ENCODE measurements at regions not wholly inside any gene's neighbourhood (a gene's known extent, or its start where the extent isn't known, plus 50 kb on each side); places are given as distances from the start of the nearest gene placed in this dataset.

GRCh38 chr5:130652176-130652575 is 512.9 kb downstream of the HINT1 start:
- Histone ChIP-seq H3K4me1 (ENCODE audit: insufficient read depth) (no peaks in the 10 kb centered on the region), H3K4me2 (no peak overlapping the region), H3K36me3 (ENCODE audit: insufficient read depth) (no peaks in the 10 kb centered on the region), H3K9me2 (ENCODE audit: insufficient read depth) (no peaks in the 10 kb centered on the region), H2AFZ (no peak overlapping the region), H3K27me3 (ENCODE audit: insufficient read depth) (no peaks in the 10 kb centered on the region), H3K79me2 (replicated peaks; ENCODE audit: insufficient read depth) (no peaks in the 10 kb centered on the region), H3F3A (replicated peaks; ENCODE audit: low read depth) (no peaks in the 10 kb centered on the region), H3K27ac (ENCODE audit: low read depth) (no peak overlapping the region), H3K4me3 (no peak overlapping the region), H4K20me1 (replicated peaks; ENCODE audit: insufficient read depth) (no peaks in the 10 kb centered on the region)
- H3K4me3 Mint-ChIP-seq: no peak overlapping the region
- DNase-seq (ENCODE audit: low spot score) (no peak), ATAC-seq (no peak)
- H3K9me3 Mint-ChIP-seq: no peaks in the 10 kb centered on the region
- H3K4me1 Mint-ChIP-seq: peaks cover 6% of the 10 kb centered on the region
- H3K27ac Mint-ChIP-seq: no peak overlapping the region
- no peaks in the 10 kb centered on the region for H3K36me3 Mint-ChIP-seq (ENCODE audit: low read depth)
- no peak for TF ChIP-seq JUNB (IDR thresholded peaks at IDR 0.05; ENCODE audit: unreplicated experiment)
- TF ChIP-seq EZH2phosphoT487 (IDR thresholded peaks at IDR 0.05; ENCODE audit: unreplicated experiment): no peak
- no peak for TF ChIP-seq CREB1 (CRISPR knock-in tag; IDR thresholded peaks at IDR 0.05; ENCODE audit: low read depth)
- no peak for TF ChIP-seq ZNF114 (CRISPR knock-in tag; IDR thresholded peaks at IDR 0.05)
- no peak for TF ChIP-seq ZNF331 (CRISPR knock-in tag; IDR thresholded peaks at IDR 0.05; ENCODE audit: low read depth)
- TF ChIP-seq NANOG (IDR thresholded peaks at IDR 0.05; ENCODE audit: borderline replicate concordance): no peak
- TF ChIP-seq ZNF462 (CRISPR knock-in tag; IDR thresholded peaks at IDR 0.05): no peak
- TF ChIP-seq REST (IDR thresholded peaks at IDR 0.05; ENCODE audit: unreplicated experiment): no peak
- TF ChIP-seq POLR2AphosphoS5 (IDR thresholded peaks at IDR 0.05; ENCODE audit: low read depth): no peak
- no peak for TF ChIP-seq EZH2 (IDR thresholded peaks at IDR 0.05; ENCODE audit: low read depth, unreplicated experiment)
- no peak for TF ChIP-seq ETS1 (IDR thresholded peaks at IDR 0.05)
- TF ChIP-seq, protein P1, sequence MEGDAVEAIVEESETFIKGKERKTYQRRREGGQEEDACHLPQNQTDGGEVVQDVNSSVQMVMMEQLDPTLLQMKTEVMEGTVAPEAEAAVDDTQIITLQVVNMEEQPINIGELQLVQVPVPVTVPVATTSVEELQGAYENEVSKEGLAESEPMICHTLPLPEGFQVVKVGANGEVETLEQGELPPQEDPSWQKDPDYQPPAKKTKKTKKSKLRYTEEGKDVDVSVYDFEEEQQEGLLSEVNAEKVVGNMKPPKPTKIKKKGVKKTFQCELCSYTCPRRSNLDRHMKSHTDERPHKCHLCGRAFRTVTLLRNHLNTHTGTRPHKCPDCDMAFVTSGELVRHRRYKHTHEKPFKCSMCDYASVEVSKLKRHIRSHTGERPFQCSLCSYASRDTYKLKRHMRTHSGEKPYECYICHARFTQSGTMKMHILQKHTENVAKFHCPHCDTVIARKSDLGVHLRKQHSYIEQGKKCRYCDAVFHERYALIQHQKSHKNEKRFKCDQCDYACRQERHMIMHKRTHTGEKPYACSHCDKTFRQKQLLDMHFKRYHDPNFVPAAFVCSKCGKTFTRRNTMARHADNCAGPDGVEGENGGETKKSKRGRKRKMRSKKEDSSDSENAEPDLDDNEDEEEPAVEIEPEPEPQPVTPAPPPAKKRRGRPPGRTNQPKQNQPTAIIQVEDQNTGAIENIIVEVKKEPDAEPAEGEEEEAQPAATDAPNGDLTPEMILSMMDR (conservative IDR thresholded peaks at IDR 0.05; ENCODE audit: low read depth in 2 of 2): no peak
- TF ChIP-seq STAT1 (IDR thresholded peaks at IDR 0.05; ENCODE audit: unreplicated experiment): no peak
- H3K27me3 Mint-ChIP-seq (ENCODE audit: insufficient read depth, low read depth, poor library complexity): no peaks in the 10 kb centered on the region

Measured in GM23338 (cell line).